WTC11 (cell line): ENCODE measurements at regions not wholly inside any gene's neighbourhood (a gene's known extent, or its start where the extent isn't known, plus 50 kb on each side); places are given as distances from the start of the nearest gene placed in this dataset.

Experiments used
- ELF4 ChIP-seq: sonication (generic); formaldehyde crosslinking; IDR thresholded peaks from 2 replicates; pipeline ENCODE4 v1.8.1; 2022; ENCODE audit warnings: low read depth, mild to moderate bottlenecking, moderate library complexity, missing genetic modification reagents
- GRHL2 ChIP-seq: fragments of 250-450 bp; sonication (Bioruptor Pico); IDR thresholded peaks from 2 replicates; pipeline ENCODE4 v1.8.0; 2022; ENCODE audit warnings: mild to moderate bottlenecking, moderate library complexity; ENCODE audit not compliant: insufficient replicate concordance, severe bottlenecking
- JAZF1 ChIP-seq: fragments of 250-450 bp; sonication (Bioruptor Pico); IDR thresholded peaks from 2 replicates; pipeline ENCODE4 v1.9.0; 2021; ENCODE audit warnings: moderate library complexity, mild to moderate bottlenecking, inconsistent platforms
- KAT7 ChIP-seq: sonication (generic); formaldehyde crosslinking; IDR thresholded peaks from 2 replicates; pipeline ENCODE4 v1.8.1; 2023; ENCODE audit warnings: missing genetic modification reagents, mild to moderate bottlenecking, borderline replicate concordance
- NR2C2 ChIP-seq: sonication (generic); formaldehyde crosslinking; IDR thresholded peaks from 2 replicates; pipeline ENCODE4 v1.8.0; 2022; ENCODE audit warnings: mild to moderate bottlenecking, missing genetic modification reagents
- USF1 ChIP-seq: sonication (generic); formaldehyde crosslinking; IDR thresholded peaks from 2 replicates; pipeline ENCODE4 v1.8.0; 2022; ENCODE audit warnings: mild to moderate bottlenecking, missing genetic modification reagents
- ZNF219 ChIP-seq: sonication (generic); formaldehyde crosslinking; IDR thresholded peaks from 2 replicates; pipeline ENCODE4 v1.8.0; 2023; ENCODE audit warnings: missing genetic modification reagents, mild to moderate bottlenecking, borderline replicate concordance
- ZNF416 ChIP-seq: fragments of 250-450 bp; sonication (Bioruptor Pico); IDR thresholded peaks from 2 replicates; pipeline ENCODE4 v1.9.0; 2021; ENCODE audit warnings: mild to moderate bottlenecking, inconsistent platforms
- TF ChIP-seq, protein P1 (sequence below): fragments of 200-600 bp; IDR thresholded peaks from 2 replicates; pipeline ENCODE4 v1.8.0; 2022; ENCODE audit warnings: antibody characterized with exemption

DNA sequence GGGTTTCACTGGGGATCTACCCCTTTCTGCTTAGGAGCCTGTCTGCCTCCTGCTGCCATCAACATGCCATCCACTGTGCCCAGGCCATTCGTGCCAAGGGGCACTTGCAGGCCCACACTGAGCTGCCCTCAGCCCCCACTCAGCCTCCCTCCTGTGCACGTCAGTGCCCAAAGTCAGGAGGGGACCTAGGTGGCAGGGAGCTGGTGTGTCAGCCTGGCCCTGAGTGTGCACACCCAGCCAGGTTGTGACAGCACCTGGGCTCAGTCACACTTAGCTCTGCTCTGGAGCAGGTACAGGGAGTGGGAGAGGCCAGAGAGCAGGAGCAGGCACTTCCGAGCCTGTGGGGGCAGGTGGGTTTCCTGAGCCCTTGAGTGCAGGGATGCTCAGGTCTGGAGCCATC is 63.6 kb upstream of the SYNCRIP start:
- no peak for TF ChIP-seq ZNF416 (CRISPR knock-in tag)
- TF ChIP-seq, protein P1, sequence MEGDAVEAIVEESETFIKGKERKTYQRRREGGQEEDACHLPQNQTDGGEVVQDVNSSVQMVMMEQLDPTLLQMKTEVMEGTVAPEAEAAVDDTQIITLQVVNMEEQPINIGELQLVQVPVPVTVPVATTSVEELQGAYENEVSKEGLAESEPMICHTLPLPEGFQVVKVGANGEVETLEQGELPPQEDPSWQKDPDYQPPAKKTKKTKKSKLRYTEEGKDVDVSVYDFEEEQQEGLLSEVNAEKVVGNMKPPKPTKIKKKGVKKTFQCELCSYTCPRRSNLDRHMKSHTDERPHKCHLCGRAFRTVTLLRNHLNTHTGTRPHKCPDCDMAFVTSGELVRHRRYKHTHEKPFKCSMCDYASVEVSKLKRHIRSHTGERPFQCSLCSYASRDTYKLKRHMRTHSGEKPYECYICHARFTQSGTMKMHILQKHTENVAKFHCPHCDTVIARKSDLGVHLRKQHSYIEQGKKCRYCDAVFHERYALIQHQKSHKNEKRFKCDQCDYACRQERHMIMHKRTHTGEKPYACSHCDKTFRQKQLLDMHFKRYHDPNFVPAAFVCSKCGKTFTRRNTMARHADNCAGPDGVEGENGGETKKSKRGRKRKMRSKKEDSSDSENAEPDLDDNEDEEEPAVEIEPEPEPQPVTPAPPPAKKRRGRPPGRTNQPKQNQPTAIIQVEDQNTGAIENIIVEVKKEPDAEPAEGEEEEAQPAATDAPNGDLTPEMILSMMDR: no peak
- TF ChIP-seq USF1 (CRISPR knock-in tag): no peak
- TF ChIP-seq GRHL2 (CRISPR knock-in tag): no peak
- no peak for TF ChIP-seq ELF4
- no peak for TF ChIP-seq KAT7 (CRISPR knock-in tag)
- no peak for TF ChIP-seq JAZF1 (CRISPR knock-in tag)
- TF ChIP-seq ZNF219: no peak
- TF ChIP-seq NR2C2: no peak
